ENCODE measurements at regions not wholly inside any gene's neighbourhood (a gene's known extent, or its start where the extent isn't known, plus 50 kb on each side); places are given as distances from the start of the nearest gene placed in this dataset.

GRCh38 chr13:73335210-73335609 lies 276.4 kb downstream of the KLF5 start:
- H3K9ac ChIP-seq (ENCODE audit: low read length) = no peak overlapping the region
- H3K36me3 ChIP-seq (ENCODE audit: insufficient read depth, low read length) = no peaks in the 10 kb centered on the region
- H4K20me1 ChIP-seq (ENCODE audit: insufficient read depth) = no peaks in the 10 kb centered on the region
- TF ChIP-seq POLR2AphosphoS5 (IDR thresholded peaks at IDR 0.05) = no peak
- no peak for TF ChIP-seq TAF1 (IDR thresholded peaks at IDR 0.05; ENCODE audit: low read depth)
- TF ChIP-seq CTCF (IDR thresholded peaks at IDR 0.05; ENCODE audit: poor library complexity, severe bottlenecking) = no peak
- no peak for TF ChIP-seq RAD21 (conservative IDR thresholded peaks at IDR 0.05)
- TF ChIP-seq EP300 (conservative IDR thresholded peaks at IDR 0.05; ENCODE audit: poor library complexity, severe bottlenecking) = no peak
- TF ChIP-seq EZH2 (IDR thresholded peaks at IDR 0.05; ENCODE audit: borderline replicate concordance, insufficient read depth, low read length, poor library complexity, severe bottlenecking) = no peak
- TF ChIP-seq REST (IDR thresholded peaks at IDR 0.05; ENCODE audit: borderline replicate concordance) = no peak
- no peaks in the 10 kb centered on the region for H3K9me2 ChIP-seq (ENCODE audit: insufficient read depth, low read length)
- H3K27ac ChIP-seq (ENCODE audit: low read length) = no peak overlapping the region
- H3K79me2 ChIP-seq (replicated peaks; ENCODE audit: insufficient read depth, low read length) = no peaks in the 10 kb centered on the region
- no peak overlapping the region for H2AFZ ChIP-seq (ENCODE audit: low read depth, low read length)
- no peak overlapping the region for H3K4me3 ChIP-seq (ENCODE audit: low read length)
- no peaks in the 10 kb centered on the region for H3K27me3 ChIP-seq (ENCODE audit: insufficient read depth, low read depth, low read length)
- no peaks in the 10 kb centered on the region for H3F3A ChIP-seq (ENCODE audit: insufficient read depth, low read length, poor library complexity, severe bottlenecking)
- H3K4me2 ChIP-seq (ENCODE audit: low read length) = no peak overlapping the region
- no peaks in the 10 kb centered on the region for H3K9me3 ChIP-seq (ENCODE audit: low read length)

GRCh38 chr13:73334445-73334844 lies 275.6 kb downstream of the KLF5 start:
- Histone ChIP-seq H3K9me2 (ENCODE audit: insufficient read depth, low read length) (no peaks in the 10 kb centered on the region), H4K20me1 (ENCODE audit: insufficient read depth) (no peaks in the 10 kb centered on the region), H3K36me3 (ENCODE audit: insufficient read depth, low read length) (no peaks in the 10 kb centered on the region), H3K79me2 (replicated peaks; ENCODE audit: insufficient read depth, low read length) (no peaks in the 10 kb centered on the region), H3K4me3 (ENCODE audit: low read length) (no peak overlapping the region), H3F3A (ENCODE audit: insufficient read depth, low read length, poor library complexity, severe bottlenecking) (no peaks in the 10 kb centered on the region), H2AFZ (ENCODE audit: low read depth, low read length) (no peak overlapping the region), H3K9me3 (ENCODE audit: low read length) (no peaks in the 10 kb centered on the region), H3K9ac (ENCODE audit: low read length) (no peak overlapping the region), H3K27ac (ENCODE audit: low read length) (no peak overlapping the region), H3K27me3 (ENCODE audit: insufficient read depth, low read depth, low read length) (no peaks in the 10 kb centered on the region), H3K4me2 (ENCODE audit: low read length) (no peak overlapping the region)
- TF ChIP-seq EP300 (conservative IDR thresholded peaks at IDR 0.05; ENCODE audit: poor library complexity, severe bottlenecking) (no peak), TAF1 (IDR thresholded peaks at IDR 0.05; ENCODE audit: low read depth) (no peak), RAD21 (conservative IDR thresholded peaks at IDR 0.05) (no peak), MXI1 (conservative IDR thresholded peaks at IDR 0.05; ENCODE audit: poor library complexity, severe bottlenecking) (no peak), EZH2 (IDR thresholded peaks at IDR 0.05; ENCODE audit: borderline replicate concordance, insufficient read depth, low read length, poor library complexity, severe bottlenecking) (no peak), SMC3 (conservative IDR thresholded peaks at IDR 0.05; ENCODE audit: poor library complexity) (no peak)

Data from neural cell (in vitro differentiated cells).